Nephron (organoid): ENCODE measurements at regions not wholly inside any gene's neighbourhood (a gene's known extent, or its start where the extent isn't known, plus 50 kb on each side); places are given as distances from the start of the nearest gene placed in this dataset.

ENCODE experiments used
- H3K27ac Mint-ChIP-seq, 3 experiments: 2 replicates each; pipeline ENCODE4 v1.8.0; 2020; ENCODE audit warnings: mixed read lengths in 3 of 3, mild to moderate bottlenecking in 2 of 3, moderate library complexity in 1 of 3
- H3K27me3 Mint-ChIP-seq: 2 replicates; pipeline ENCODE4 v1.8.0; 2021; ENCODE audit warnings: low read depth, mild to moderate bottlenecking, moderate library complexity, mixed read lengths
- H3K36me3 Mint-ChIP-seq: 2 replicates; pipeline ENCODE4 v1.8.0; 2020; ENCODE audit warnings: low read depth, mixed read lengths
- H3K4me1 Mint-ChIP-seq: 2 replicates; pipeline ENCODE4 v1.8.0; 2020; ENCODE audit warnings: mixed read lengths
- H3K4me3 Mint-ChIP-seq, 3 experiments: 2 replicates each; pipeline ENCODE4 v1.8.0; 2020; ENCODE audit warnings: mild to moderate bottlenecking in 3 of 3, mixed read lengths in 3 of 3, moderate library complexity in 2 of 3
- H3K9me3 Mint-ChIP-seq: 2 replicates; pipeline ENCODE4 v1.8.0; 2020; ENCODE audit warnings: mixed read lengths
- TF ChIP-seq, protein P1 (sequence below), 3 experiments: fragments of 200-600 bp; sonication (generic); IDR thresholded peaks; one replicate each; pipeline ENCODE4 v1.5.0; 2021; ENCODE audit warnings: antibody characterized with exemption in 3 of 3; ENCODE audit not compliant: unreplicated experiment in 3 of 3

DNA sequence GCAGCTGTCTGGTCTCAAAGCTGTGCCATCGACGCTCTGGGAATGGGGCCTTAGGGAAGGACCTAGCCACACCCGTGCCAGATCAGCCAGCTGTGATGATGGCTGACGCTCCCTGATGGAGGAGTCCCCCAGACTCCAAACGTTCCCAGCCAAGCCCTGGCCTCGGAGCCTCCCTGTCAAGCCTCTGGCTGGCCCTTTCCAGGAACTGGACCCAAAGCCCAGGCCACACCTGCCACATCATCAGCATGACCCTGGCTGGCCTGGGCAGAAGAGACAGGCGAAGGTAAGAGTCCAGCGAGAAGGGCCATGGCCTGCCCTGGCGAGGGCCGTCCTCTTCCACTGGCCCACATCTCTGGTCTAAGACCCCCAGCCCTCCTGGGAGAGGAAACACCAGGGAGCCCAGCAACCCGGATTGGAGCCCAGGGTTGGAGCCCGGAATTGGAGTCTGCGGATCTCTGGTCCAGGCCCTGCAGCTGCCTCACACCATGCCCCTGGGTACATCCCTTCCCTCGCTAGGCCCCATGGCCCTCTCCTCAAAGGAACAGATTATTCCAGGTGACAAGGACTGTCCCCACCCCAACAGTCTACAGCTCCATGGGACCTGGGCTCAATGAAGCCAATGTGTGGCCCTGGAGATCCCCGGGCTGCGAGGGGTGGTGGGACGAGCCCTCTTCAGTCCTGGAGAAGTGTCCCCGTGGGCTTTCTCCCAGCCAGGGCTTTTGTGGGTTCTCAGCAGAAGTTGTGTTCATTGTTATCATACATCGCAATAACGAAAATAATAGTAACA lies 105.1 kb upstream of the TNRC6C start:
- Mint-ChIP-seq H3K27ac (no peak overlapping the region), H3K4me3 (no peak overlapping the region), H3K27me3 (peaks cover 17% of the 10 kb centered on the region), H3K36me3 (no peaks in the 10 kb centered on the region), H3K4me1 (no peaks in the 10 kb centered on the region), H3K9me3 (no peaks in the 10 kb centered on the region)
- TF ChIP-seq, protein P1, sequence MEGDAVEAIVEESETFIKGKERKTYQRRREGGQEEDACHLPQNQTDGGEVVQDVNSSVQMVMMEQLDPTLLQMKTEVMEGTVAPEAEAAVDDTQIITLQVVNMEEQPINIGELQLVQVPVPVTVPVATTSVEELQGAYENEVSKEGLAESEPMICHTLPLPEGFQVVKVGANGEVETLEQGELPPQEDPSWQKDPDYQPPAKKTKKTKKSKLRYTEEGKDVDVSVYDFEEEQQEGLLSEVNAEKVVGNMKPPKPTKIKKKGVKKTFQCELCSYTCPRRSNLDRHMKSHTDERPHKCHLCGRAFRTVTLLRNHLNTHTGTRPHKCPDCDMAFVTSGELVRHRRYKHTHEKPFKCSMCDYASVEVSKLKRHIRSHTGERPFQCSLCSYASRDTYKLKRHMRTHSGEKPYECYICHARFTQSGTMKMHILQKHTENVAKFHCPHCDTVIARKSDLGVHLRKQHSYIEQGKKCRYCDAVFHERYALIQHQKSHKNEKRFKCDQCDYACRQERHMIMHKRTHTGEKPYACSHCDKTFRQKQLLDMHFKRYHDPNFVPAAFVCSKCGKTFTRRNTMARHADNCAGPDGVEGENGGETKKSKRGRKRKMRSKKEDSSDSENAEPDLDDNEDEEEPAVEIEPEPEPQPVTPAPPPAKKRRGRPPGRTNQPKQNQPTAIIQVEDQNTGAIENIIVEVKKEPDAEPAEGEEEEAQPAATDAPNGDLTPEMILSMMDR (IDR thresholded peaks at IDR 0.05; ENCODE audit: unreplicated experiment in 3 of 3) = no peak

DNA sequence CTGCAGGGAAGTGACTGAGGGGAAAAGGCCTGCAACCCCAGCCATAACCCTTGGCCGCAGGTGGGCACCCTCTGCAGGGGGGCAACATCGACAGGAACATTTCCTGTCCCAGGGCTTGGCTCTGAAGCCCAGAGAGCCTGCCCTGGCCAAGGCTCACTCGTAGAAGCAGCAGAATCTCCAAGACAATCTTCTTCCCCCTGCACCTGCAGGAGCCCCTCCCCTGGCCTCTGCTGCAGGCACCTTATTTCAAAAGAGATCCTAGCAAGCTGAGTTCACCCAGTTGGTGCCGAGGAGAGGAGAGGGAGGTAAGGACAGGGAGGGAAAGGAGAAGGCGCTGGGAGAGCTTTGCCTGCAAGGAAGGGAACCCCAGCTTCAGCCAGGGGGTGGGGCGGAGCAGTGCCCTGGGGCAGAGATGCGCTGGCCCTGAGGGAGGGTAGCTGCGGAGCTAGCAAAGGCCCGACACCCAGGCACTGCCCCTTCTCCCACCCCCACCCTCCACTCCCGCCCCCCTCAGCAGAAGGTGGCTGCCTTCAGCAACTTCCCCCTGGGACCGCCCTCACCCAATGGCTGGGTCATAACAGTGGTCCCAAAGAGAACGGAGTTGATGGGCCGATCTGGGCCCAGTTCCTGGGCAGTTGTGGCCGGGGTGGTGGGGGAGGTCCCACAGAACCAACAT lies 104.3 kb upstream of the TNRC6C start:
- TF ChIP-seq, protein P1 (IDR thresholded peaks at IDR 0.05; ENCODE audit: unreplicated experiment in 3 of 3) = no peak
- no peak overlapping the region for H3K4me3 Mint-ChIP-seq

DNA sequence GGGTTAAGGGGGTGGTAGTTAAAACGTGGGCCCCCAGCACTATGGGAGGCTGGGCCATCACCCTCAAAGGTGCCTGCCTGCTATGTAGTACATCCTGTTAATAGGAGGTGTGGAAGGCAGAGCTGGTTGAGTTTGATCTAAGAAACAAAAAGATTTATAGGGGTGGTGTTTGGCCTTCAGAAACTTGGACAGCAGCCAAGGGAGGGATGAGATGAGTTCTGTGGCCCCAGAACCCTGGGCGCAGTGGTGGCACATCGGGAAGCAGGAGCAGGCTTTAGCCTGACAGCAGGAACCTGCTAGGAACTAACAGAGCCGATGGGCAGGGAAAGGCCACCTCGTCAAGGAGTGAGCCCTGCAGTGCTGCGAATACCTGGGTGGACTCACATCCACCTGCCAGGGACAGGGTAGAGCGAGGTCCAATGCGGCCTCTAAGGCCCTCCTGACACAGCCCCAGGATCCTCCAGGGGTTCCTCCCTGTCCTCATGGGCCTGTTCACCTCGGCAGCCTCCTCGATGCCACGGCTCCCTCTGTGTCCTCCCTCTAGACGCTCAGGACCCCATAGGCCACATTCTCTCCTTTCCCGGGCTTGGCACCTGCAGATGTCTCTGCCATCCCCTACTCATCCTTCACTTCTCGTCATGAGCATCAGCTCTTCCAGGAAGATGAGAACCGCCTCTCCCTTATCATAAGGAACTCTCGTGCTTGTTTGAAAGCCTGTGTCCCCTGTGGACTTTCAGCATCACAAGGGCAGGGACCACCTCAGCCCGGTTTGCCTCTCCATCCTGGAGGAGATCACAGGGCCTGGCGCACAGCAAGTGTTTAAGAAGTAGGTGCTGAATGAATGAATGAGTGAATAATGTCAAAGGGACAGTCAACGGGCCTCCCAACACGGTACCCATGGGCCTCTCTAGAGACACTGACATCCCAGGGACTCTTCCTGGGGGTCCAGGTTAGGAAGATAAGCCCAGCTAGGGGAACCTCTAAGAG lies 103.5 kb upstream of the TNRC6C start:
- TF ChIP-seq, protein P1 (IDR thresholded peaks at IDR 0.05; ENCODE audit: unreplicated experiment in 3 of 3) = no peak
- Mint-ChIP-seq H3K4me3 (no peak overlapping the region), H3K27me3 (peaks cover 32% of the 10 kb centered on the region), H3K4me1 (no peaks in the 10 kb centered on the region), H3K9me3 (no peaks in the 10 kb centered on the region), H3K27ac (no peak overlapping the region), H3K36me3 (no peaks in the 10 kb centered on the region)

More for the DNA sequence above, 104.3 kb upstream of the TNRC6C start:
- Mint-ChIP-seq H3K9me3 (no peaks in the 10 kb centered on the region), H3K4me1 (no peaks in the 10 kb centered on the region), H3K36me3 (no peaks in the 10 kb centered on the region), H3K27me3 (peaks cover 24% of the 10 kb centered on the region), H3K27ac (no peak overlapping the region)

DNA sequence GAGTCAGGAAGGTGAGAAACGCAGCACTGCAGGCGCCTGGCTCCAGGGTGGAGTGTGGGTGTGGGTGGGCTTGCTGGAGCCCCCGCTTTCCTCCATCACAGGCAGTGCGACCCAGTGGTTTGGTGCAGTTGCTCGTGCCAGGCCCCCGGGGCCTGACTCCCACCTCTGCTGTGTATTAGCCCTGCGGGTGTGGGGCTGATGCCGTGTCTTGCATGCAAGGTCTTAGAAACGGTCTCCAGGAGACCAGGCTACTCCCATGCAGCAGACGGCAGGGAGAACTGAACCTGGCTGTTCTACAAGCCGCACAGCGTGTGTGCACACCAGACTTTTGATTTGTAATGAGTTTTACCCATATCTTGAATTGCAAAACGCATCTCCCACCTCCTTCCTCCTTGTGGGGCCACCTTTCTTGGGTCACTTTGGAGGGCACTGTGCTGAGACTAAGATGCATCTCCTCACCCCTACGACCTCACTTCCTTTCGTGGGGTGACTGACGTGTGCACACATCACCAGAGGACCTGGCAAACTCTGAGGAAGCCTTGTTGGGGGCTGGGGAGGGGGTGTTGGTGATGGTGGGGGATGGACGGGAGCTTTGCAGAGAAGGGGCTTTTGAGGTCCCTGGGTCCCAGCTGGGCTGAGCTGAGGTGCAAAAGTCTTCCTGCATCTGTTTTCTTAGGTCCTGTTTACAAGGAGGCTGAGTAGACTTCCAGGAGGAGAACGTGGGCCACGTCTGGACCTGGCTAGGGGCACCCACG lies 101.8 kb upstream of the TNRC6C start:
- H3K4me3 Mint-ChIP-seq = no peak overlapping the region
- H3K36me3 Mint-ChIP-seq = no peaks in the 10 kb centered on the region
- peaks cover 39% of the 10 kb centered on the region for H3K27me3 Mint-ChIP-seq
- TF ChIP-seq, protein P1 (IDR thresholded peaks at IDR 0.05; ENCODE audit: unreplicated experiment in 3 of 3) = no peak
- no peak overlapping the region for H3K27ac Mint-ChIP-seq
- no peaks in the 10 kb centered on the region for H3K9me3 Mint-ChIP-seq
- no peaks in the 10 kb centered on the region for H3K4me1 Mint-ChIP-seq

- Mint-ChIP-seq H3K36me3 (no peaks in the 10 kb centered on the region), H3K9me3 (no peaks in the 10 kb centered on the region), H3K4me1 (no peaks in the 10 kb centered on the region), H3K27me3 (peaks cover 42% of the 10 kb centered on the region), H3K27ac (no peak overlapping the region), H3K4me3 (no peak overlapping the region)
- TF ChIP-seq, protein P1 (IDR thresholded peaks at IDR 0.05; ENCODE audit: unreplicated experiment in 3 of 3) = no peak
Measured at GRCh38 chr17:77857306-77857555, 101.3 kb upstream of the TNRC6C start.
